GM12878 (cell line): ENCODE measurements at regions not wholly inside any gene's neighbourhood (a gene's known extent, or its start where the extent isn't known, plus 50 kb on each side); places are given as distances from the start of the nearest gene placed in this dataset.

Source experiments
- CBX5 ChIP-seq: sonication (generic); IDR thresholded peaks from 2 replicates; pipeline ENCODE4 v1.6.1; 2016; ENCODE audit warnings: low read depth, moderate library complexity, mild to moderate bottlenecking, inconsistent platforms
- IKZF1 ChIP-seq: fragments of 450-650 bp; conservative IDR thresholded peaks from 2 replicates; pipeline ENCODE4 v1.6.1; 2017; ENCODE audit warnings: antibody characterized with exemption, mild to moderate bottlenecking
- TF ChIP-seq, protein P1 (sequence below): IDR thresholded peaks from 2 replicates; pipeline ENCODE4 v1.6.1; 2012; ENCODE audit warnings: low read length, inconsistent platforms

DNA sequence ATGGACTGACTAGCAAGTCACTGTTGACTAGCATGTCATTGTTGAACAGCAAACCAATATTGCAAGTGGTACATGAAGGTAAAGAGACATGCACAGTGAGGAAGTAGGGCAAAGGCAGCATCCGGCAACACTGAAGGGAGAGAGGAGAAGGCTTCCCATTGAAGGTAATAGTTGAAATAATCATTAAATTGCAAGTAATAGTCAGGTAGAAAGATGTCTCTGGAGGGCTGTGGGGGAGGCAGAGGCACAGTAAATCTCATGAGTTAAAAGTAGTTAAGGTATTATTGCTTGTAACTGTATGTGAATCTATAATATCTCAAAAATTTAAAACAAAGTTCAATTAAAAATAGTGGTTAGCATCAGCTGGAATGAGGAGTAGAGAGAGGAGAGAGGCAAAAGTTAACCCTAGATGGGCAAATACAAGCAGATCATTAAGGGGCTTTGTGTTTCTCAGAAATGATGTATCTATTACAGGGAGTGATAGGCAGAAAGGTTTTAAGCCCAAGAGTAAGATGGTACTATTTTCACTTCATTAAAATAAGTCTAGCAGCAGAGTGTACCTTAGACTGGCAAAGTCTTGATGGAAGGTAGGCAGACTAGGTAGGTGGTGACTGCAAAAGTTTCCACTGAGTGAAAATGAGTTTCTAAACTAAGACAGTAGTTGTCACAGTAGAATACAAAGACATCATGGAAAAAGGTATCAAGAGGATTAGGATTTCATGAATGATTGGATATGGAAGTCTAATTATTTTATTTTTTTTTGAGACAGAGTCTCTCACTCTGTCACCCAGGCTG lies 776.6 kb downstream of the RAB28 start:
- TF ChIP-seq CBX5, result no peak
- TF ChIP-seq, protein P1, sequence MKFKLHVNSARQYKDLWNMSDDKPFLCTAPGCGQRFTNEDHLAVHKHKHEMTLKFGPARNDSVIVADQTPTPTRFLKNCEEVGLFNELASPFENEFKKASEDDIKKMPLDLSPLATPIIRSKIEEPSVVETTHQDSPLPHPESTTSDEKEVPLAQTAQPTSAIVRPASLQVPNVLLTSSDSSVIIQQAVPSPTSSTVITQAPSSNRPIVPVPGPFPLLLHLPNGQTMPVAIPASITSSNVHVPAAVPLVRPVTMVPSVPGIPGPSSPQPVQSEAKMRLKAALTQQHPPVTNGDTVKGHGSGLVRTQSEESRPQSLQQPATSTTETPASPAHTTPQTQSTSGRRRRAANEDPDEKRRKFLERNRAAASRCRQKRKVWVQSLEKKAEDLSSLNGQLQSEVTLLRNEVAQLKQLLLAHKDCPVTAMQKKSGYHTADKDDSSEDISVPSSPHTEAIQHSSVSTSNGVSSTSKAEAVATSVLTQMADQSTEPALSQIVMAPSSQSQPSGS, result no peak
- TF ChIP-seq IKZF1, result no peak
